Neural crest cell (in vitro differentiated cells): ENCODE measurements at regions not wholly inside any gene's neighbourhood (a gene's known extent, or its start where the extent isn't known, plus 50 kb on each side); places are given as distances from the start of the nearest gene placed in this dataset.

ENCODE experiments used
- DNase-seq: peaks from one replicate; pipeline ENCODE4 v3.0.0; 2021; ENCODE audit warnings: low read depth, mixed read lengths, low spot score
- H3K27ac Mint-ChIP-seq: one replicate; pipeline ENCODE4 v1.8.0; 2021; ENCODE audit warnings: mild to moderate bottlenecking, mixed read lengths; ENCODE audit not compliant: unreplicated experiment
- H3K27me3 Mint-ChIP-seq: 2 replicates; pipeline ENCODE4 v1.8.0; 2021; ENCODE audit warnings: low read depth, mild to moderate bottlenecking, mixed read lengths
- H3K36me3 Mint-ChIP-seq: 2 replicates; pipeline ENCODE4 v1.8.0; 2021; ENCODE audit warnings: low read depth, mild to moderate bottlenecking, mixed read lengths
- H3K4me1 Mint-ChIP-seq: 2 replicates; pipeline ENCODE4 v1.8.0; 2021; ENCODE audit warnings: mixed read lengths
- H3K4me3 Mint-ChIP-seq: one replicate; pipeline ENCODE4 v1.8.0; 2021; ENCODE audit warnings: mild to moderate bottlenecking, mixed read lengths
- H3K9me3 Mint-ChIP-seq: 2 replicates; pipeline ENCODE4 v1.8.0; 2021; ENCODE audit warnings: mixed read lengths
- CTCF ChIP-seq: fragments of 200-600 bp; sonication (generic); conservative IDR thresholded peaks from 2 replicates; pipeline ENCODE4 v1.5.0; 2021; ENCODE audit warnings: antibody characterized with exemption, mild to moderate bottlenecking

DNA sequence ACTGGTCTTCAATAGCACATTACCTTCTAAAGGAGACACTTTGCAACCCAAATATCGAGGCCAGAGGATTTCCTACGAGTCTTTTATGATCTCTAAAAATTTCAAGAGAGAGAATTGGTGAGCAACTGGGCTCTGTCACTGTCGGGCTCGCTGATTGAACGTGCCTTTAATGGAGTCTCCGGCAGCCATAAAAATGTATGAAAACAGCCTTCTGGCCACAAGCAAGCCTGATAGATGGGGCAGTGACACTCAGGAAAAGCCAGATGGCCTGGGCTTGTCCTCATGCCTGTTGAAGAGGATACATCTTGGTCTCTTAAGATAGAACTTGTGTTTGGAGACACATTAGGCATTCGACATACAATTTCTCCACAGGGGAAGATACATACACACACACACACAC is 419.5 kb upstream of the PROK2 start:
- Mint-ChIP-seq H3K9me3 (no peaks in the 10 kb centered on the region), H3K4me1 (no peaks in the 10 kb centered on the region), H3K27ac (no peak overlapping the region), H3K27me3 (peaks cover 15% of the 10 kb centered on the region), H3K4me3 (no peak overlapping the region), H3K36me3 (peaks cover 3% of the 10 kb centered on the region)
- no peak for TF ChIP-seq CTCF
- DNase-seq, result no peak

GRCh38 chr3:72203613-72204349 is 418.8 kb upstream of the PROK2 start:
- H3K9me3 Mint-ChIP-seq, result no peaks in the 10 kb centered on the region

GRCh38 chr3:72203105-72203504 is 418.2 kb upstream of the PROK2 start:
- Mint-ChIP-seq H3K4me1 (no peaks in the 10 kb centered on the region), H3K9me3 (no peaks in the 10 kb centered on the region), H3K36me3 (peaks cover 3% of the 10 kb centered on the region), H3K27me3 (peaks cover 7% of the 10 kb centered on the region), H3K27ac (no peak overlapping the region), H3K4me3 (no peak overlapping the region)
- no peak for TF ChIP-seq CTCF
- no peak for DNase-seq

More at GRCh38 chr3:72203613-72204349, 418.8 kb upstream of the PROK2 start:
- no peak for TF ChIP-seq CTCF
- no peak overlapping the region for H3K27ac Mint-ChIP-seq
- H3K36me3 Mint-ChIP-seq, result peaks cover 3% of the 10 kb centered on the region
- no peak for DNase-seq
- no peak overlapping the region for H3K4me3 Mint-ChIP-seq
- H3K27me3 Mint-ChIP-seq, result peaks cover 11% of the 10 kb centered on the region
- no peaks in the 10 kb centered on the region for H3K4me1 Mint-ChIP-seq

- Mint-ChIP-seq H3K4me3 (no peak overlapping the region), H3K9me3 (peaks cover 2% of the 10 kb centered on the region), H3K27ac (no peak overlapping the region), H3K36me3 (peaks cover 3% of the 10 kb centered on the region), H3K4me1 (no peaks in the 10 kb centered on the region), H3K27me3 (peaks cover 13% of the 10 kb centered on the region)
- no peak for TF ChIP-seq CTCF
- DNase-seq, result no peak
These were observed 415.4 kb upstream of the PROK2 start for GRCh38 chr3:72200332-72200731.

GRCh38 chr3:72199530-72199929 is 414.6 kb upstream of the PROK2 start:
- Mint-ChIP-seq H3K27me3 (peaks cover 11% of the 10 kb centered on the region), H3K4me3 (no peak overlapping the region), H3K27ac (no peak overlapping the region), H3K9me3 (peaks cover 2% of the 10 kb centered on the region), H3K36me3 (peaks cover 3% of the 10 kb centered on the region), H3K4me1 (no peaks in the 10 kb centered on the region)
- no peak for TF ChIP-seq CTCF
- no peak for DNase-seq
